Inflammatory macrophage (primary cell): ENCODE measurements at regions not wholly inside any gene's neighbourhood (a gene's known extent, or its start where the extent isn't known, plus 50 kb on each side); places are given as distances from the start of the nearest gene placed in this dataset.
"Not testable (repeated sequence)": the region's sequence is repeated elsewhere in the genome, so short reads cannot be mapped to it uniquely, and the experiment has no call there.

Experiments used
- DNase-seq, 2 donors: peaks; one replicate each; pipeline ENCODE4 v3.0.0-alpha.2; 2020 to 2022

GRCh38 chr1:5812295-5812694, 179.9 kb downstream of the NPHP4 start:
- no peak for DNase-seq

- DNase-seq, result no peak
These were observed 180.8 kb downstream of the NPHP4 start for GRCh38 chr1:5811419-5811818.

- DNase-seq, result no peak
These were observed 181.5 kb downstream of the NPHP4 start for GRCh38 chr1:5810553-5811270.

GRCh38 chr1:5810131-5810530, 182.1 kb downstream of the NPHP4 start:
- DNase-seq, result no peak

GRCh38 chr1:5809207-5809788, 182.9 kb downstream of the NPHP4 start:
- DNase-seq, result no peak

- DNase-seq, result no peak
These were observed 188.4 kb downstream of the NPHP4 start for GRCh38 chr1:5803851-5804250.

GRCh38 chr1:5802606-5803005, 189.6 kb downstream of the NPHP4 start:
- DNase-seq, result no peak

- no peak for DNase-seq
These were observed 193.3 kb downstream of the NPHP4 start for GRCh38 chr1:5798904-5799303.

- no peak for DNase-seq
These were observed 194.0 kb downstream of the NPHP4 start for GRCh38 chr1:5798151-5798730.

- no peak for DNase-seq
These were observed 196.2 kb downstream of the NPHP4 start for GRCh38 chr1:5796028-5796427.

GRCh38 chr1:5794279-5794678, 197.9 kb downstream of the NPHP4 start:
- DNase-seq, result no peak

GRCh38 chr1:5793516-5793915, 198.7 kb downstream of the NPHP4 start:
- DNase-seq, result no peak

- no peak for DNase-seq
These were observed 211.1 kb downstream of the NPHP4 start for GRCh38 chr1:5781079-5781478.

- DNase-seq, result no peak
These were observed 211.9 kb downstream of the NPHP4 start for GRCh38 chr1:5780324-5780716.

- no peak for DNase-seq
These were observed 212.5 kb downstream of the NPHP4 start for GRCh38 chr1:5779608-5780323.

GRCh38 chr1:5776035-5776550, 216.1 kb downstream of the NPHP4 start:
- no peak for DNase-seq

- DNase-seq, result no peak
These were observed 218.2 kb downstream of the NPHP4 start for GRCh38 chr1:5774019-5774418.

- no peak for DNase-seq
These were observed 220.4 kb downstream of the NPHP4 start for GRCh38 chr1:5771788-5772187.

- peak; percentile 6 to 39 for DNase-seq
These were observed 221.1 kb downstream of the NPHP4 start for GRCh38 chr1:5770981-5771765.

- no peak for DNase-seq
These were observed 222.5 kb downstream of the NPHP4 start for GRCh38 chr1:5769760-5770159.

GRCh38 chr1:5769146-5769545, 223.1 kb downstream of the NPHP4 start:
- DNase-seq, result no peak

- no peak for DNase-seq
These were observed 224.2 kb downstream of the NPHP4 start for GRCh38 chr1:5768014-5768413.

- not testable (repeated sequence) for DNase-seq
These were observed 225.2 kb downstream of the NPHP4 start for GRCh38 chr1:5766996-5767395.
